ENCODE measurements at regions not wholly inside any gene's neighbourhood (a gene's known extent, or its start where the extent isn't known, plus 50 kb on each side); places are given as distances from the start of the nearest gene placed in this dataset.

GRCh38 chr4:18180892-18181291 is 159.3 kb upstream of the LCORL start:
- TF ChIP-seq NRF1 (IDR thresholded peaks at IDR 0.05; ENCODE audit: low read depth, low read length) (no peak), GABPA (IDR thresholded peaks at IDR 0.05; ENCODE audit: low read depth) (no peak), CTCF (IDR thresholded peaks at IDR 0.05) (no peak), SMC3 (IDR thresholded peaks at IDR 0.05; ENCODE audit: low read depth, low read length) (no peak), CHD2 (IDR thresholded peaks at IDR 0.05; ENCODE audit: low read length, partially characterized antibody) (no peak), ELF1 (IDR thresholded peaks at IDR 0.05) (no peak), EP300 (IDR thresholded peaks at IDR 0.05; ENCODE audit: borderline replicate concordance in 1 of 2, low read depth in 1 of 2, low read length in 1 of 2) (no peak), FOSL2 (IDR thresholded peaks at IDR 0.05; ENCODE audit: borderline replicate concordance, low read depth) (no peak), POLR2AphosphoS5 (IDR thresholded peaks at IDR 0.05; ENCODE audit: low read depth, low read length) (no peak), PBX3 (IDR thresholded peaks at IDR 0.05) (no peak), EZH2phosphoT487 (IDR thresholded peaks at IDR 0.05; ENCODE audit: borderline replicate concordance, low read depth) (no peak), TAF1 (IDR thresholded peaks at IDR 0.05; ENCODE audit: borderline replicate concordance, low read depth, low read length) (no peak), MXI1 (IDR thresholded peaks at IDR 0.05; ENCODE audit: low read depth, low read length) (no peak)

All from SK-N-SH (cell line).